ENCODE measurements at regions not wholly inside any gene's neighbourhood (a gene's known extent, or its start where the extent isn't known, plus 50 kb on each side); places are given as distances from the start of the nearest gene placed in this dataset.

- intact Hi-C loops (cut with DNase I; ENCODE audit: low total_unique reads) = no loop called here
- no peak for DNase-seq (ENCODE audit: low spot score in 2 of 2)
Observed at GRCh38 chr13:112639521-112639920, 50.3 kb upstream of the ATP11A start.

DNA sequence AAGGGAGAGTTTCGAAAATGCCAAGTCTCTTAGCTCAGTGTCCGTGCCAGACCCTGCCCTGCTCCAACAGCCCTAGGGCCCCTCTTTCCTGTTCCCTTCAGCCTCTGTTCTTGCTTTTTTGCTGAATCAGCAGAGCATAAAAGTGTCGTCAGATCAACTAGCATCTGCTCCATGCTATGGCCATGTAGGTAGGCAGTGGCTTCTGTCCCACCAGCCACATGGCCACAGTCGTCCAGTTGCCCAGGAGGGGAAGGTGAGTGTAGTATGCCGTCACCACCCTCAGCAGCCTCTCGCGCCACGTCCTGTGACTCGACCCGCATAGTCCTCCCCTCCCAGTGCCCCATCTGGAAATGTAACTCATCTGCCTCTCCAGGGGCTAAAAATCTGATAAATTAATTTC lies 50.9 kb upstream of the ATP11A start:
- intact Hi-C loops (cut with DNase I; ENCODE audit: low total_unique reads) = no loop called here
- 55 to 60% methylated on average over 10 of the region's 10 CpGs for WGBS, 2 donors
- DNase-seq (ENCODE audit: low spot score in 2 of 2) = peak in 1 of 2 donors; percentile 45
- TF ChIP-seq POLR2A (IDR thresholded peaks at IDR 0.05) (no peak), CTCF (IDR thresholded peaks at IDR 0.05) (no peak)
- no peak overlapping the region for H3K4me3 ChIP-seq (ENCODE audit: low read depth, poor library complexity, severe bottlenecking)

More at GRCh38 chr13:112639521-112639920, 50.3 kb upstream of the ATP11A start:
- TF ChIP-seq CTCF (IDR thresholded peaks at IDR 0.05) = no peak
- TF ChIP-seq POLR2A (IDR thresholded peaks at IDR 0.05) = no peak
- WGBS, 2 donors = 78 to 80% methylated on average over 5 of the region's 5 CpGs
- no peak overlapping the region for H3K4me3 ChIP-seq (ENCODE audit: low read depth, poor library complexity, severe bottlenecking)

DNA sequence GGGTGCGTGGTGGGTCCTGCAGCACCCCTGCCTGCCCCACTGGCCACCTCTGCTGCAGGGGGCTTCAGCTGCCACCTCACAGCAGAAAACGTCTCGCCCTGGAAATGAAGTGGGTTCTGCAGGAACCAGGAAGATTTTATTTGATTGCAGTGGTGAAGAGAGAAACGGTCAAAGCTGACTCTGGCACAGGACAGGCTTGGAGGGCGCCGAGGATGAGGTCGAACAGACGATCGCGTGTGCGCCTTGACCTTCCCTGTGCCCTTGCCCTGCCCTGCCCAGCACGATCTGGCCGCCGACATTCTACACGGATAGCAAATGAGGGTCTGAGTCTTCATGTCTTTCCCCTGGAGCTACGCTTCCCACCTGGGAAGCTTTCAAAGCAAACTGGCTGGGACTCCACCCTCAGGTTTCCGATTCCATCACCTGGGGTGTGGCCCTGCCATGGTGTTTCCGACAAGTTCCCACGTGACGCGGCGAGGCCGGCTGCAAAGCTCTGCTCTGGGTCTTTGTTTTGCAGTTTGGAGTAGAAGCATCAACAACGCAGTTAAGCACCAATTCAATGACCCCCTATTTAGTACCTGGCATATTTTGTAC lies 50.3 kb upstream of the TUBGCP3 start:
- intact Hi-C loops (cut with DNase I; ENCODE audit: low total_unique reads) = no loop called here
- DNase-seq (ENCODE audit: low spot score in 2 of 2) = peak in 1 of 2 donors; percentile 79
- no peak for TF ChIP-seq POLR2A (IDR thresholded peaks at IDR 0.05)
- no peak for TF ChIP-seq CTCF (IDR thresholded peaks at IDR 0.05)
- 48 to 64% methylated on average over 24 of the region's 24 CpGs for WGBS, 2 donors
- H3K4me3 ChIP-seq (ENCODE audit: low read depth, poor library complexity, severe bottlenecking) = no peak overlapping the region

All from lower leg skin (tissue), 4 donors.